WTC11 (cell line): ENCODE measurements at regions not wholly inside any gene's neighbourhood (a gene's known extent, or its start where the extent isn't known, plus 50 kb on each side); places are given as distances from the start of the nearest gene placed in this dataset.

Experiments
- ATAC-seq: fragments of 200-7000 bp; cut with Tn5 transposase; 2 replicates; pipeline ENCODE4 v1.10.0; 2021; ENCODE audit warnings: mild to moderate bottlenecking, moderate library complexity
- CTCF ChIA-PET: fragments of 300-600 bp; sonication (Branson Sonifier 250); formaldehyde crosslinking; loops from one replicate; lab custom pipeline; 2021; ENCODE audit warnings: antibody characterized with exemption; lab: Charles Lee
- POLR2A ChIA-PET: fragments of 350-600 bp; sonication (Branson Sonifier 250); formaldehyde crosslinking; loops from one replicate; lab custom pipeline; 2021; ENCODE audit warnings: antibody characterized with exemption; lab: Charles Lee
- DNase-seq: peaks from one replicate; pipeline ENCODE4 v3.0.0; 2021; ENCODE audit warnings: low spot score
- H3K27ac Mint-ChIP-seq: 2 replicates; pipeline ENCODE4 v1.8.0; 2021; ENCODE audit warnings: mixed read lengths
- H3K27me3 Mint-ChIP-seq: 2 replicates; pipeline ENCODE4 v1.8.0; 2021; ENCODE audit warnings: low read depth, mild to moderate bottlenecking, moderate library complexity, mixed read lengths
- H3K36me3 Mint-ChIP-seq: 2 replicates; pipeline ENCODE4 v1.8.0; 2021; ENCODE audit warnings: mixed read lengths
- H3K4me1 Mint-ChIP-seq: 2 replicates; pipeline ENCODE4 v1.8.0; 2022; ENCODE audit warnings: mixed read lengths
- H3K4me3 Mint-ChIP-seq: 2 replicates; pipeline ENCODE4 v1.8.0; 2021; ENCODE audit warnings: mild to moderate bottlenecking, moderate library complexity, mixed read lengths
- H3K9me3 Mint-ChIP-seq: 2 replicates; pipeline ENCODE4 v1.8.0; 2021; ENCODE audit warnings: mixed read lengths
- ELF4 ChIP-seq: sonication (generic); formaldehyde crosslinking; IDR thresholded peaks from 2 replicates; pipeline ENCODE4 v1.8.1; 2022; ENCODE audit warnings: low read depth, mild to moderate bottlenecking, moderate library complexity, missing genetic modification reagents
- EMX1 ChIP-seq: fragments of 250-450 bp; sonication (Bioruptor Pico); IDR thresholded peaks from 2 replicates; pipeline ENCODE4 v1.8.0; 2021; ENCODE audit warnings: mild to moderate bottlenecking
- ESRRA ChIP-seq: sonication (generic); formaldehyde crosslinking; IDR thresholded peaks from 2 replicates; pipeline ENCODE4 v1.8.1; 2022; ENCODE audit warnings: mild to moderate bottlenecking, missing genetic modification reagents, borderline replicate concordance
- FOXK1 ChIP-seq: sonication (generic); formaldehyde crosslinking; IDR thresholded peaks from 2 replicates; pipeline ENCODE4 v1.8.0; 2022; ENCODE audit warnings: mild to moderate bottlenecking, moderate library complexity, missing genetic modification reagents
- HMGA2 ChIP-seq: fragments of 250-450 bp; sonication (Bioruptor Pico); IDR thresholded peaks from 2 replicates; pipeline ENCODE4 v1.4.0; 2021; ENCODE audit warnings: mild to moderate bottlenecking, moderate library complexity
- MYBL2 ChIP-seq: sonication (generic); formaldehyde crosslinking; IDR thresholded peaks from 2 replicates; pipeline ENCODE4 v1.8.1; 2023; ENCODE audit warnings: mild to moderate bottlenecking, moderate library complexity, missing genetic modification reagents
- NR2C2 ChIP-seq: sonication (generic); formaldehyde crosslinking; IDR thresholded peaks from 2 replicates; pipeline ENCODE4 v1.8.0; 2022; ENCODE audit warnings: mild to moderate bottlenecking, missing genetic modification reagents
- PRRX2 ChIP-seq: fragments of 250-450 bp; sonication (Bioruptor Pico); IDR thresholded peaks from 2 replicates; pipeline ENCODE4 v1.8.0; 2021; ENCODE audit warnings: mild to moderate bottlenecking
- TEAD1 ChIP-seq: sonication (generic); formaldehyde crosslinking; IDR thresholded peaks from 2 replicates; pipeline ENCODE4 v1.8.0; 2022; ENCODE audit warnings: mild to moderate bottlenecking, missing genetic modification reagents
- TP53 ChIP-seq: sonication (generic); formaldehyde crosslinking; IDR thresholded peaks from 2 replicates; pipeline ENCODE4 v1.8.1; 2023; ENCODE audit warnings: mild to moderate bottlenecking, missing genetic modification reagents
- ZBTB21 ChIP-seq: sonication (generic); formaldehyde crosslinking; IDR thresholded peaks from 2 replicates; pipeline ENCODE4 v1.8.1; 2023; ENCODE audit warnings: mild to moderate bottlenecking, missing genetic modification reagents, borderline replicate concordance
- ZNF138 ChIP-seq: sonication (generic); formaldehyde crosslinking; conservative IDR thresholded peaks from 2 replicates; pipeline ENCODE4 v1.8.1; 2022; ENCODE audit warnings: mild to moderate bottlenecking, moderate library complexity, missing genetic modification reagents
- ZNF263 ChIP-seq: sonication (generic); formaldehyde crosslinking; IDR thresholded peaks from 2 replicates; pipeline ENCODE4 v1.8.1; 2022; ENCODE audit warnings: low read depth, mild to moderate bottlenecking, moderate library complexity, missing genetic modification reagents
- ZNF396 ChIP-seq: fragments of 250-450 bp; sonication (Bioruptor Pico); IDR thresholded peaks from 2 replicates; pipeline ENCODE4 v1.8.0; 2021; ENCODE audit warnings: mild to moderate bottlenecking, moderate library complexity, borderline replicate concordance
- ZNF423 ChIP-seq: fragments of 250-450 bp; sonication (Bioruptor Pico); IDR thresholded peaks from 2 replicates; pipeline ENCODE4 v2.1.2; 2022; ENCODE audit warnings: mild to moderate bottlenecking, moderate library complexity
- ZNF671 ChIP-seq: fragments of 250-450 bp; sonication (Bioruptor Pico); IDR thresholded peaks from 2 replicates; pipeline ENCODE4 v1.8.0; 2021; ENCODE audit warnings: mild to moderate bottlenecking
- TF ChIP-seq, protein P1 (sequence below): fragments of 200-600 bp; IDR thresholded peaks from 2 replicates; pipeline ENCODE4 v1.8.0; 2022; ENCODE audit warnings: antibody characterized with exemption
- TF ChIP-seq, protein P2 (sequence below): sonication (generic); formaldehyde crosslinking; IDR thresholded peaks from 2 replicates; pipeline ENCODE4 v1.8.0; 2022; ENCODE audit warnings: missing genetic modification reagents
- TF ChIP-seq, protein P3 (sequence below): fragments of 250-450 bp; sonication (Bioruptor Pico); IDR thresholded peaks from 2 replicates; pipeline ENCODE4 v1.9.0; 2021; ENCODE audit warnings: moderate library complexity, mild to moderate bottlenecking, inconsistent platforms, borderline replicate concordance
- TF ChIP-seq, protein P4 (sequence below): sonication (generic); formaldehyde crosslinking; IDR thresholded peaks from 2 replicates; pipeline ENCODE4 v1.8.0; 2022; ENCODE audit warnings: mild to moderate bottlenecking, missing genetic modification reagents
- TF ChIP-seq, protein P5 (sequence below): sonication (generic); formaldehyde crosslinking; conservative IDR thresholded peaks from 2 replicates; pipeline ENCODE4 v1.8.1; 2022; ENCODE audit warnings: mild to moderate bottlenecking, missing genetic modification reagents
- TF ChIP-seq, protein P6 (sequence below): sonication (generic); formaldehyde crosslinking; IDR thresholded peaks from 2 replicates; pipeline ENCODE4 v1.8.1; 2022; ENCODE audit warnings: low read depth, missing genetic modification reagents, borderline replicate concordance
- TF ChIP-seq, protein P7 (sequence below): fragments of 250-450 bp; sonication (Bioruptor Pico); IDR thresholded peaks from 2 replicates; pipeline ENCODE4 v1.9.0; 2021; ENCODE audit warnings: mild to moderate bottlenecking
- TF ChIP-seq, protein P8 (sequence below): sonication (generic); formaldehyde crosslinking; IDR thresholded peaks from 2 replicates; pipeline ENCODE4 v1.8.0; 2023; ENCODE audit warnings: missing genetic modification reagents

DNA sequence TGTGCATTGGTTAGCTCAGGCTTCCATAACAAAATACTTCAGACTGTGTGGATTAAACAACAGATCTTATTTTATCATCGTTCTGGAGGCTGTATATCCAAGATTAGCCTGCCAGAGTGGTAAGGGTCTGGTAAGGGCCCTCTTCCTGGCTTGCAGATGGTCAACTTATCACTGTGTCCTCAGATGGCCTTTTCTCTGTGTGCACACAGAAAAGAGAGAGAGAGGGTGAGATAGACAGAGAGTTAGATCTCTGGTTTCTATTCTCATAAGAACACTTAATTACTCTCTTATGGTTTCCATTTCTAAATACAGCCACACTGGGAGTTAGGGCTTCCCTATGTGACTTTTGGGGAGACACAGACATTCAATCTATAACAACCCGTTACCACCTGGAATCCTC is 1003.5 kb downstream of the TSN start:
- Mint-ChIP-seq H3K36me3 (no peaks in the 10 kb centered on the region), H3K27ac (no peak overlapping the region), H3K4me1 (peaks cover 7% of the 10 kb centered on the region; the same call in 1 of the 2 replicates), H3K4me3 (no peak overlapping the region), H3K27me3 (no peaks in the 10 kb centered on the region), H3K9me3 (peaks cover 12% of the 10 kb centered on the region)
- ChIA-PET POLR2A (no interaction called here), CTCF (no interaction called here)
- ATAC-seq = no peak
- DNase-seq = no peak
- TF ChIP-seq, protein P1, sequence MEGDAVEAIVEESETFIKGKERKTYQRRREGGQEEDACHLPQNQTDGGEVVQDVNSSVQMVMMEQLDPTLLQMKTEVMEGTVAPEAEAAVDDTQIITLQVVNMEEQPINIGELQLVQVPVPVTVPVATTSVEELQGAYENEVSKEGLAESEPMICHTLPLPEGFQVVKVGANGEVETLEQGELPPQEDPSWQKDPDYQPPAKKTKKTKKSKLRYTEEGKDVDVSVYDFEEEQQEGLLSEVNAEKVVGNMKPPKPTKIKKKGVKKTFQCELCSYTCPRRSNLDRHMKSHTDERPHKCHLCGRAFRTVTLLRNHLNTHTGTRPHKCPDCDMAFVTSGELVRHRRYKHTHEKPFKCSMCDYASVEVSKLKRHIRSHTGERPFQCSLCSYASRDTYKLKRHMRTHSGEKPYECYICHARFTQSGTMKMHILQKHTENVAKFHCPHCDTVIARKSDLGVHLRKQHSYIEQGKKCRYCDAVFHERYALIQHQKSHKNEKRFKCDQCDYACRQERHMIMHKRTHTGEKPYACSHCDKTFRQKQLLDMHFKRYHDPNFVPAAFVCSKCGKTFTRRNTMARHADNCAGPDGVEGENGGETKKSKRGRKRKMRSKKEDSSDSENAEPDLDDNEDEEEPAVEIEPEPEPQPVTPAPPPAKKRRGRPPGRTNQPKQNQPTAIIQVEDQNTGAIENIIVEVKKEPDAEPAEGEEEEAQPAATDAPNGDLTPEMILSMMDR = no peak
- no peak for TF ChIP-seq ELF4
- TF ChIP-seq, protein P2, sequence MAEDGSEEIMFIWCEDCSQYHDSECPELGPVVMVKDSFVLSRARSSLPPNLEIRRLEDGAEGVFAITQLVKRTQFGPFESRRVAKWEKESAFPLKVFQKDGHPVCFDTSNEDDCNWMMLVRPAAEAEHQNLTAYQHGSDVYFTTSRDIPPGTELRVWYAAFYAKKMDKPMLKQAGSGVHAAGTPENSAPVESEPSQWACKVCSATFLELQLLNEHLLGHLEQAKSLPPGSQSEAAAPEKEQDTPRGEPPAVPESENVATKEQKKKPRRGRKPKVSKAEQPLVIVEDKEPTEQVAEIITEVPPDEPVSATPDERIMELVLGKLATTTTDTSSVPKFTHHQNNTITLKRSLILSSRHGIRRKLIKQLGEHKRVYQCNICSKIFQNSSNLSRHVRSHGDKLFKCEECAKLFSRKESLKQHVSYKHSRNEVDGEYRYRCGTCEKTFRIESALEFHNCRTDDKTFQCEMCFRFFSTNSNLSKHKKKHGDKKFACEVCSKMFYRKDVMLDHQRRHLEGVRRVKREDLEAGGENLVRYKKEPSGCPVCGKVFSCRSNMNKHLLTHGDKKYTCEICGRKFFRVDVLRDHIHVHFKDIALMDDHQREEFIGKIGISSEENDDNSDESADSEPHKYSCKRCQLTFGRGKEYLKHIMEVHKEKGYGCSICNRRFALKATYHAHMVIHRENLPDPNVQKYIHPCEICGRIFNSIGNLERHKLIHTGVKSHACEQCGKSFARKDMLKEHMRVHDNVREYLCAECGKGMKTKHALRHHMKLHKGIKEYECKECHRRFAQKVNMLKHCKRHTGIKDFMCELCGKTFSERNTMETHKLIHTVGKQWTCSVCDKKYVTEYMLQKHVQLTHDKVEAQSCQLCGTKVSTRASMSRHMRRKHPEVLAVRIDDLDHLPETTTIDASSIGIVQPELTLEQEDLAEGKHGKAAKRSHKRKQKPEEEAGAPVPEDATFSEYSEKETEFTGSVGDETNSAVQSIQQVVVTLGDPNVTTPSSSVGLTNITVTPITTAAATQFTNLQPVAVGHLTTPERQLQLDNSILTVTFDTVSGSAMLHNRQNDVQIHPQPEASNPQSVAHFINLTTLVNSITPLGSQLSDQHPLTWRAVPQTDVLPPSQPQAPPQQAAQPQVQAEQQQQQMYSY (CRISPR knock-in tag) = no peak
- TF ChIP-seq, protein P3, sequence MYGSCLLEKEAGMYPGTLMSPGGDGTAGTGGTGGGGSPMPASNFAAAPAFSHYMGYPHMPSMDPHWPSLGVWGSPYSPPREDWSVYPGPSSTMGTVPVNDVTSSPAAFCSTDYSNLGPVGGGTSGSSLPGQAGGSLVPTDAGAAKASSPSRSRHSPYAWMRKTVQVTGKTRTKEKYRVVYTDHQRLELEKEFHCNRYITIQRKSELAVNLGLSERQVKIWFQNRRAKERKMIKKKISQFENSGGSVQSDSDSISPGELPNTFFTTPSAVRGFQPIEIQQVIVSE (CRISPR knock-in tag) = no peak
- TF ChIP-seq TEAD1 = no peak
- TF ChIP-seq ESRRA = no peak
- TF ChIP-seq HMGA2 (CRISPR knock-in tag) = no peak
- TF ChIP-seq MYBL2 (CRISPR knock-in tag) = no peak
- TF ChIP-seq, protein P4, sequence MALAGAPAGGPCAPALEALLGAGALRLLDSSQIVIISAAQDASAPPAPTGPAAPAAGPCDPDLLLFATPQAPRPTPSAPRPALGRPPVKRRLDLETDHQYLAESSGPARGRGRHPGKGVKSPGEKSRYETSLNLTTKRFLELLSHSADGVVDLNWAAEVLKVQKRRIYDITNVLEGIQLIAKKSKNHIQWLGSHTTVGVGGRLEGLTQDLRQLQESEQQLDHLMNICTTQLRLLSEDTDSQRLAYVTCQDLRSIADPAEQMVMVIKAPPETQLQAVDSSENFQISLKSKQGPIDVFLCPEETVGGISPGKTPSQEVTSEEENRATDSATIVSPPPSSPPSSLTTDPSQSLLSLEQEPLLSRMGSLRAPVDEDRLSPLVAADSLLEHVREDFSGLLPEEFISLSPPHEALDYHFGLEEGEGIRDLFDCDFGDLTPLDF (CRISPR knock-in tag) = no peak
- TF ChIP-seq, protein P5, sequence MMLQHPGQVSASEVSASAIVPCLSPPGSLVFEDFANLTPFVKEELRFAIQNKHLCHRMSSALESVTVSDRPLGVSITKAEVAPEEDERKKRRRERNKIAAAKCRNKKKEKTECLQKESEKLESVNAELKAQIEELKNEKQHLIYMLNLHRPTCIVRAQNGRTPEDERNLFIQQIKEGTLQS (CRISPR knock-in tag) = no peak
- TF ChIP-seq NR2C2 (CRISPR knock-in tag) = no peak
- no peak for TF ChIP-seq ZBTB21

DNA sequence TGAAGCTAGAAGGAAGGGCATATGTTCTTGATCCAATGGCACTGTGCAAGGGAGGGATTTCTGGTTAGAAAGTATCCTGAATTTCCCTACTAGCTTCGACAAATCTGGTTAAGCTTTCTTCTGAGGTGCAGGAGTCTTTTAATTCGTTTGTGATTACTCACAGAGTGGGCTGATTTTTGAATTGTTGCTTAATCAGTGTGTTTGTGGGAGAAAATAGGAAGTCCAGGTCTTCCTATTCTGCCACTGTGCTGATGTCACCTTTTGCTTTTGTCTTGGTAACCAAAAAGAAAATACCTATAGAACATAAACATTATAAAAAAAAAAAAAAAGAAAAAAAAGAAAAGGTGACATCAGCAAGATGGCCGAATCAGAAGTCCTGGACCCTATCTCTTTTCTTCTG is 1008.6 kb downstream of the TSN start:
- POLR2A ChIA-PET = no interaction called here
- TF ChIP-seq TP53 (CRISPR knock-in tag) = no peak
- no peak for TF ChIP-seq PRRX2 (CRISPR knock-in tag)
- TF ChIP-seq ZNF423 (CRISPR knock-in tag) = no peak
- no peak for TF ChIP-seq ZNF138
- no peak for TF ChIP-seq ZNF671 (CRISPR knock-in tag)
- TF ChIP-seq ZNF263 = no peak
- TF ChIP-seq HMGA2 (CRISPR knock-in tag) = no peak
- no peak for TF ChIP-seq MYBL2 (CRISPR knock-in tag)
- no peak for TF ChIP-seq ZNF396 (CRISPR knock-in tag)
- TF ChIP-seq ZBTB21 = no peak
- TF ChIP-seq, protein P6, sequence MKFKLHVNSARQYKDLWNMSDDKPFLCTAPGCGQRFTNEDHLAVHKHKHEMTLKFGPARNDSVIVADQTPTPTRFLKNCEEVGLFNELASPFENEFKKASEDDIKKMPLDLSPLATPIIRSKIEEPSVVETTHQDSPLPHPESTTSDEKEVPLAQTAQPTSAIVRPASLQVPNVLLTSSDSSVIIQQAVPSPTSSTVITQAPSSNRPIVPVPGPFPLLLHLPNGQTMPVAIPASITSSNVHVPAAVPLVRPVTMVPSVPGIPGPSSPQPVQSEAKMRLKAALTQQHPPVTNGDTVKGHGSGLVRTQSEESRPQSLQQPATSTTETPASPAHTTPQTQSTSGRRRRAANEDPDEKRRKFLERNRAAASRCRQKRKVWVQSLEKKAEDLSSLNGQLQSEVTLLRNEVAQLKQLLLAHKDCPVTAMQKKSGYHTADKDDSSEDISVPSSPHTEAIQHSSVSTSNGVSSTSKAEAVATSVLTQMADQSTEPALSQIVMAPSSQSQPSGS (CRISPR knock-in tag) = no peak
- TF ChIP-seq, protein P4 (CRISPR knock-in tag) = no peak
- TF ChIP-seq FOXK1 (CRISPR knock-in tag) = no peak
- TF ChIP-seq EMX1 = no peak
- TF ChIP-seq, protein P7, sequence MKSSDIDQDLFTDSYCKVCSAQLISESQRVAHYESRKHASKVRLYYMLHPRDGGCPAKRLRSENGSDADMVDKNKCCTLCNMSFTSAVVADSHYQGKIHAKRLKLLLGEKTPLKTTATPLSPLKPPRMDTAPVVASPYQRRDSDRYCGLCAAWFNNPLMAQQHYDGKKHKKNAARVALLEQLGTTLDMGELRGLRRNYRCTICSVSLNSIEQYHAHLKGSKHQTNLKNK (CRISPR knock-in tag) = no peak
- TF ChIP-seq, protein P8, sequence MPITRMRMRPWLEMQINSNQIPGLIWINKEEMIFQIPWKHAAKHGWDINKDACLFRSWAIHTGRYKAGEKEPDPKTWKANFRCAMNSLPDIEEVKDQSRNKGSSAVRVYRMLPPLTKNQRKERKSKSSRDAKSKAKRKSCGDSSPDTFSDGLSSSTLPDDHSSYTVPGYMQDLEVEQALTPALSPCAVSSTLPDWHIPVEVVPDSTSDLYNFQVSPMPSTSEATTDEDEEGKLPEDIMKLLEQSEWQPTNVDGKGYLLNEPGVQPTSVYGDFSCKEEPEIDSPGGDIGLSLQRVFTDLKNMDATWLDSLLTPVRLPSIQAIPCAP (CRISPR knock-in tag) = no peak

More for the DNA sequence above, 1008.6 kb downstream of the TSN start:
- DNase-seq (no peak), ATAC-seq (no peak)
- Mint-ChIP-seq H3K9me3 (peaks cover 30% of the 10 kb centered on the region), H3K36me3 (peaks cover 6% of the 10 kb centered on the region; the same call in 1 of the 2 replicates), H3K4me3 (no peak overlapping the region), H3K4me1 (peaks cover 12% of the 10 kb centered on the region), H3K27me3 (no peaks in the 10 kb centered on the region), H3K27ac (no peak overlapping the region)
- CTCF ChIA-PET = no interaction called here
